AG04449 (cell line): ENCODE measurements at regions not wholly inside any gene's neighbourhood (a gene's known extent, or its start where the extent isn't known, plus 50 kb on each side); places are given as distances from the start of the nearest gene placed in this dataset.
A peak's percentile ranks its signal among the peaks of the same experiment; 100 is the strongest.

Source experiments
- CTCF ChIA-PET: fragments of 350-600 bp; formaldehyde crosslinking; extraction: SDS; loops from one replicate; lab custom pipeline; 2021; ENCODE audit warnings: antibody characterized with exemption; lab: Yijun Ruan, JAX
- POLR2A ChIA-PET: fragments of 400-600, 350-600 bp; formaldehyde crosslinking; extraction: SDS; loops from one replicate; lab custom pipeline; 2020; ENCODE audit warnings: antibody characterized with exemption, inconsistent platforms; lab: Yijun Ruan, JAX
- DNase-seq: peaks from one replicate; pipeline ENCODE4 v3.0.0-alpha.2; 2010; ENCODE audit warnings: low read depth, low spot score
- H3K4me3 ChIP-seq: 2 replicates; pipeline ENCODE4 v1.5.1; 2011; ENCODE audit warnings: low read depth, mild to moderate bottlenecking, control low read depth, low read length
- TF ChIP-seq, protein P1 (sequence below): IDR thresholded peaks from one replicate; pipeline ENCODE4 v1.5.1; 2011; ENCODE audit warnings: mild to moderate bottlenecking, moderate library complexity, low read length, control low read depth, inconsistent platforms; ENCODE audit not compliant: insufficient read depth; ENCODE audit errors: missing control alignments

DNA sequence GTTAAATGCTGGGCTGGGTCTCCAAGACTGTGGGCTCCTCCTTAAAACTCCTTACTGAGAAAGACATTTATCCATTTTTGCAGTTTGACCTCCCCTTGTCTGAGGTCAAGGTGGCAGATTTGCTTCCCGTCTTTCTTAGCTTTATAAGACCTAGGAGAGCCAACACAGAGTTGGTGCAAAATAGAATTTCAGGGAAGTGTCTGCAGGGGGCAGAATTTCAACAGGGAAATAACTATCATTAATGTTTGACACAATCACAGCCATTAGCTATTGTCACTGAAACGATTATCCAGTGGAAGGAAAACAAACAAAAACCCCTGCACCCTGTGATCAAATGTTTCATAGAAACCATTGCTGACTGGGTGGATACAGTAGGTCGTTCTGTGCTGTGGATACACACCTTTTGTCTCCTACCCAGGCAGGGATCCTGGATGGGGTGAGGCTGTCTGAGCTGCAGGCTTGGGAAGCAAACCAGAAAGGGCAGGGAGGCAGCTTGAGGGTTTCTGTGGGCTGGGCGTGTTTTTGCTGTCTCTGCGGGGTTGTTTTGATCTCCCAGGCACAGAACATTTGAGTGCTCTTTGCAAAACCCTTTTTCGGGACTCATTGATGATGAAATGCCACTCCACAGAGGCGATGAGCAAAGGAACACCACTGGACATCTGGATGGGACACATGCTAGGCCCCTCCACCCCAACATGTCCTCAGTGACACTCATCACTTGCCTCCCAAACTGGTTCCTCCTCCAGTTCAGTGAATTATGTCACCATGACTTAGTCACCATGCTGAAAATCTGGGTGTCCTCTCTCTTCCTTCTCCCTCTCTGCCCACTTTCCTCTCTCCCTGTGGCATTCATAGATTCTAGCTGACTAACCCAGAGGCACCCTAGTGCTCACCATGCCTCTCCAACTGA lies 94.2 kb upstream of the SERBP1 start:
- no peak overlapping the region for H3K4me3 ChIP-seq
- CTCF ChIA-PET, result interaction anchor here (0.5 to 25.3 kb wide), 9 partner anchors 8 to 323 kb away, joined by 3 to 653 read pairs (median 3); no protein-coding TSS in a partner anchor
- DNase-seq, result no peak
- POLR2A ChIA-PET, result no interaction called here
- TF ChIP-seq, protein P1, sequence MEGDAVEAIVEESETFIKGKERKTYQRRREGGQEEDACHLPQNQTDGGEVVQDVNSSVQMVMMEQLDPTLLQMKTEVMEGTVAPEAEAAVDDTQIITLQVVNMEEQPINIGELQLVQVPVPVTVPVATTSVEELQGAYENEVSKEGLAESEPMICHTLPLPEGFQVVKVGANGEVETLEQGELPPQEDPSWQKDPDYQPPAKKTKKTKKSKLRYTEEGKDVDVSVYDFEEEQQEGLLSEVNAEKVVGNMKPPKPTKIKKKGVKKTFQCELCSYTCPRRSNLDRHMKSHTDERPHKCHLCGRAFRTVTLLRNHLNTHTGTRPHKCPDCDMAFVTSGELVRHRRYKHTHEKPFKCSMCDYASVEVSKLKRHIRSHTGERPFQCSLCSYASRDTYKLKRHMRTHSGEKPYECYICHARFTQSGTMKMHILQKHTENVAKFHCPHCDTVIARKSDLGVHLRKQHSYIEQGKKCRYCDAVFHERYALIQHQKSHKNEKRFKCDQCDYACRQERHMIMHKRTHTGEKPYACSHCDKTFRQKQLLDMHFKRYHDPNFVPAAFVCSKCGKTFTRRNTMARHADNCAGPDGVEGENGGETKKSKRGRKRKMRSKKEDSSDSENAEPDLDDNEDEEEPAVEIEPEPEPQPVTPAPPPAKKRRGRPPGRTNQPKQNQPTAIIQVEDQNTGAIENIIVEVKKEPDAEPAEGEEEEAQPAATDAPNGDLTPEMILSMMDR, result no peak

DNA sequence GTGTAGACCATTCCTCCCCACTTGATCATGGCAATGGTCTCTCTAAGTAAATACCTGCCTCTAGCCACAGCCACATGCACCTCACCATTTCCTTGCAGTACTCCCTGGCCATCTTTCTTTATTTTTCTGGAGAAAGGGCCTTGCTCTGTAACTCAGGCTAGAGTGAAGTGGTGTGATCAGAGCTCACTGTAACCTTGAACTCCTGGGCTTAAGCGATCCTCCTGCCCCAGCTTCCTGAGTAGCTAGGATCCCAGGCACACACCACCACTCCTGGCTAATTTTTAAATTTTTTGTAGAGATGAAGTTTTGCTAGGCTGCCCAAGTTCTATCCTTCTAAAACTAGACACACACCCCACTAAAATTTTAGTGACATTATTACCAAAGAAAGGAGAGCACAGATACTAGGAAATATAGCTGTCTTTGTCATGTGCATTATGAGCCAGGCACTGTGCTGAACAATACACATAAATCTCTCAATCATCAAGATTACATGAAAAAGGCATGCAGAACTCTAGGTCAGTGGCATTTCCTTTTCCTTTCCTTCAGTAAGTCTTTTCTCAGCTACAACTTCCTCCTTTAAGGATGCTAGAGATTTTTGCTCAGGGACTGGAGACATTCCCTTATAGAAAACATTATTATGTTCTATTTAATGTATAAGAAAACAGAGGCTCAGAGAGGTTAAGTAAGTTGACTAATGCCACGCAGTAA lies 95.0 kb upstream of the SERBP1 start:
- POLR2A ChIA-PET, result no interaction called here

DNA sequence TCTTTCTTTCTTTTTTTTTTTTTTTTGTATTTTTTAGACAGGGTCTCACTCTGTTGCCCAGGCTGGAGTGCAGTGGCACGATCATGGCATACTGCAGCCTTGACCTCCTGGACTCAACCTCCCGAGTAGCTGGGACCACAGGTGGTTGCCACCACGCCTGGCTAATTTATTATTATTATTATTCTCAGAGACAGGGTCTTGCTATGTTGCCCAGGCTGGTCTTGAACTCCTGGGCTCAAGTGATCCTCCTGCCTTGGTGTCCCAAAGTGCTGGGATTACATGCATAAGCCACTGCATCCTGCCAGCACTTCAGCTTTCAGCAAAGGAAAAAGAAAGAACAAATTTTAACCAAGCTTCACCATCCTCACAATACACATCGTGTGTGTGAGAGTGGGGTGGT lies 97.9 kb upstream of the SERBP1 start:
- CTCF ChIA-PET, result interaction anchor here (0.7 to 25.3 kb wide), 5 partner anchors 10 to 228 kb away, joined by 3 to 653 read pairs (median 4); no protein-coding TSS in a partner anchor
- TF ChIP-seq, protein P1, result no peak
- POLR2A ChIA-PET, result interaction anchor here (0.7 kb wide), 1 partner anchor 515 kb away, joined by 5 read pairs; no protein-coding TSS in a partner anchor
- no peak overlapping the region for H3K4me3 ChIP-seq
- DNase-seq, result no peak

More for the DNA sequence above, 95.0 kb upstream of the SERBP1 start:
- TF ChIP-seq, protein P1, result no peak
- DNase-seq, result no peak
- no peak overlapping the region for H3K4me3 ChIP-seq
- CTCF ChIA-PET, result interaction anchor here (0.5 to 25.3 kb wide), 8 partner anchors 10 to 325 kb away, joined by 3 to 653 read pairs (median 4); no protein-coding TSS in a partner anchor

DNA sequence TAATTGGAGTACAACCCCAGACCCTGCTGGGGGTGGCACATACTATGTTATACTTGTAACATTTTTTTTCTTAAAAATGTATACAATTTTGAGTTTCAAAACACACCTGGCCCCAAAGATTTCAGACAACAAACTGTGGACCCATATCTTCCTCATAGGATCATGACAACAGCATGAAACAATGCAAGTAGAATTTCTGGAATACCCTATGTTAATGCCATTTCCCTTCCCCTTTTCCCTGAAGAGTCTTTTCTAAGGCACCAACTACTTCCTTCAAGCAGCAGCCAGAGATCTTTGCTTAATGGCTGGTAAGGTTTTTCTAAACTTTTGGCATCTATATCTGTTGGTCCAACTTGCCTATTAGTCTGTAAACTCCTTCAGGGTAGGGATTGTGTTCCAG lies 99.9 kb upstream of the SERBP1 start:
- H3K4me3 ChIP-seq, result no peak overlapping the region
- ChIA-PET CTCF (interaction anchor here (0.7 to 25.3 kb wide), 2 partner anchors 31 to 226 kb away, joined by 4 to 653 read pairs; no protein-coding TSS in a partner anchor), POLR2A (no interaction called here)
- TF ChIP-seq, protein P1, result no peak
- no peak for DNase-seq

DNA sequence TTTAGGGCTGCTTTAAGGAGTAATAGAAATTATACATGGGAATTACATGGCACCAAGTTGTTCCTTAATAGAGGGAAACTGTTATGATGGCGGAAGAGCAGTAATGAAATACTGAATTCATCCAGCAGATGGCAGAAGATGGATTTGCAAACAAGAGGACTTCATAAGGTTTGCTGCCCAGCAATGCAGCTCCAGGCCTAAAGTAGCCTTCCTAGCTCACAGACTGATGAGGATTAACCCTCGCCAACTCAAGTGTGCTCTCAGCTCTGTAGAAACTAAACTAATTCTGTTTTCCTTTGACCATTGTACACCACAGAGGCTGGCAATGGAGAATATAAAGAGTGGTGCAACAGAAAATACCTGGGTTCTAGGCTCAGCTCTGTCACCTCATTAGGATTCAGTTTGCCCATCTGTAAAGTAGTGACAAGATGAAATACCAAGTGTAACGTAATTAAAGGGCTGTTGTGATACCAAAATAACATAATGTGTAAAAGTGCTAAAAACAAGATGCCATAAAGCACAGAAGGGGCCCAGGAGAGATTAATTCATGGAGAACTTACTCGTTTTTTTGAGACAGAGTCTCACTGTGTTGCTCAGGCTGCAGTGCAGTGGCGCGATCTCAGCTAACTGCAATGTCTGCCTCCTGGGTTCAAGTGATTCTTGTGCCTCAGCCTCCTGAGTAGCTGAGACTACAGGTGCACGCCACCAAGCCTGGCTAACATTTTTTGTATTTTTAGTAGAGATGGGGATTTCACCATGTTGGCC lies 102.4 kb upstream of the SERBP1 start:
- no peak overlapping the region for H3K4me3 ChIP-seq
- peak; percentile 67 for DNase-seq
- ChIA-PET CTCF (interaction anchor here (0.7 to 25.3 kb wide), 37 partner anchors 8 to 581 kb away, joined by 3 to 653 read pairs (median 4); no protein-coding TSS in a partner anchor), POLR2A (interaction anchor here (0.8 to 1.1 kb wide), 2 partner anchors 153 to 227 kb away, joined by 4 to 12 read pairs; partner anchors contain the start of gene GADD45A)
- TF ChIP-seq, protein P1, result peak; percentile 58
